C4-2B (cell line): ENCODE measurements at regions not wholly inside any gene's neighbourhood (a gene's known extent, or its start where the extent isn't known, plus 50 kb on each side); places are given as distances from the start of the nearest gene placed in this dataset.
"Not testable (repeated sequence)": the region's sequence is repeated elsewhere in the genome, so short reads cannot be mapped to it uniquely, and the experiment has no call there.

Experiments
- H3K27ac ChIP-seq: fragments of 450-650 bp; 2 replicates; pipeline ENCODE4 v1.5.1; 2017
- ZFX ChIP-seq: fragments of 450-650 bp; IDR thresholded peaks from 2 replicates; pipeline ENCODE4 v1.6.1; 2017
- TF ChIP-seq, protein P1 (sequence below): fragments of 450-650 bp; conservative IDR thresholded peaks from 2 replicates; pipeline ENCODE4 v1.5.1; 2017; ENCODE audit warnings: mild to moderate bottlenecking

DNA sequence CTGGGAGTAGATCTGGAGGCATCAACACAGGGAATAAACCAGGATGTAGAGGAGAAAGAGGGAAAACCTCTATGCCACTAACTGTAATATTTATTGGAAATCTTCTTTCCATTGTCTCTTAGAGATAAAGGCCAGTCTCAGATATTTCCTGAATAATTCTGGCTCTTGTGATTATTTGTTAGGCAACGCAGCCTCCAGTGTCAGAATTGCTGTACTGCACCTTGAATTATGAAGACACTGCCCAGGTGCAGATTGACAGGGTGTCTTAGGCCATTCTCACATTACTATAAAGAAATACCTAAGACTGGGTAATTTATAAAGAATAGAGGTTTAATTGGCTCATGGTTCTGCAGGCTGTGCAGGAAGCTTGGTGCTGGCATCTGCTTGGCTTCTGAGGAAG is 100.7 kb upstream of the ZDHHC15 start:
- no peak overlapping the region for H3K27ac ChIP-seq
- TF ChIP-seq, protein P1, sequence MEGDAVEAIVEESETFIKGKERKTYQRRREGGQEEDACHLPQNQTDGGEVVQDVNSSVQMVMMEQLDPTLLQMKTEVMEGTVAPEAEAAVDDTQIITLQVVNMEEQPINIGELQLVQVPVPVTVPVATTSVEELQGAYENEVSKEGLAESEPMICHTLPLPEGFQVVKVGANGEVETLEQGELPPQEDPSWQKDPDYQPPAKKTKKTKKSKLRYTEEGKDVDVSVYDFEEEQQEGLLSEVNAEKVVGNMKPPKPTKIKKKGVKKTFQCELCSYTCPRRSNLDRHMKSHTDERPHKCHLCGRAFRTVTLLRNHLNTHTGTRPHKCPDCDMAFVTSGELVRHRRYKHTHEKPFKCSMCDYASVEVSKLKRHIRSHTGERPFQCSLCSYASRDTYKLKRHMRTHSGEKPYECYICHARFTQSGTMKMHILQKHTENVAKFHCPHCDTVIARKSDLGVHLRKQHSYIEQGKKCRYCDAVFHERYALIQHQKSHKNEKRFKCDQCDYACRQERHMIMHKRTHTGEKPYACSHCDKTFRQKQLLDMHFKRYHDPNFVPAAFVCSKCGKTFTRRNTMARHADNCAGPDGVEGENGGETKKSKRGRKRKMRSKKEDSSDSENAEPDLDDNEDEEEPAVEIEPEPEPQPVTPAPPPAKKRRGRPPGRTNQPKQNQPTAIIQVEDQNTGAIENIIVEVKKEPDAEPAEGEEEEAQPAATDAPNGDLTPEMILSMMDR: peak; percentile 16
- no peak for TF ChIP-seq ZFX

DNA sequence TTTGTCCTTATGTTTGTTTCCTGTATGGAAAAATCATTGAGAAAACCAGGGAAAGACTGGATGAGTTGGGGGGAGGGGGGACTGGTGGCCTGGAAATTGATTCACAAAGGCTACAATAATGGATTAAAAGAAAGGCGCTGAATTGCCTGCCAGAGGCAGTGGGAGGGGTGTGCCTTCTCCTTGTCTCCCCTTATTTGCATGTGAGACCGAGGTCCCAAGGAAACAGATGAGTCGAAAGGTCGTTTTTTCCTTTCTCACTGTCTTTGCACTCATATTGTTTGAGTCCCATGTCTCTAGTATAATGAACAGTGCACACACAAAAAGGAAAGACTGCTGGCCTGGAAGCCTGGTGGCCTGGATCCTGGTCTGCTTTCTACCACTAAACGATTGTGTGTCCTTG is 86.6 kb upstream of the ZDHHC15 start:
- TF ChIP-seq, protein P1: no peak
- TF ChIP-seq ZFX: no peak
- no peak overlapping the region for H3K27ac ChIP-seq

DNA sequence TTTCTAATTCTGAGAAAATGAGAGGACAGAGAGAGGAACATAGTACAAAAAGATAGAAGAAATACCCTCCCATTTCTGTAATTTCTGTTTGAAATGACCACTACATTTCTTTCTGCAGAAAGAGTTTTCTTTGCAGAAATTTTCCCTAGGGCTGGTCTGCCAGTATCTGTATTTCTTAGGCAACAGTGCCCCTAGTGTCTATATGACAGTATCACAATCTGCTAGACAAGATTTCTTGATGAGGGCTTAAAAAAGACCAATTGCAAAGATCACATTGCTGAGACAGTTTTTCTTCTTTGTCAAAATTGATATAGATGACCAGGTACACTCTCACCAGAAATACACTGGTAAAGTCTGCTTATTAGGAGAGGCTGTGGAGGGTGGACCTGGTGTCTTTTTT is 81.0 kb upstream of the ZDHHC15 start:
- no peak overlapping the region for H3K27ac ChIP-seq
- no peak for TF ChIP-seq ZFX
- TF ChIP-seq, protein P1: peak; percentile 58

DNA sequence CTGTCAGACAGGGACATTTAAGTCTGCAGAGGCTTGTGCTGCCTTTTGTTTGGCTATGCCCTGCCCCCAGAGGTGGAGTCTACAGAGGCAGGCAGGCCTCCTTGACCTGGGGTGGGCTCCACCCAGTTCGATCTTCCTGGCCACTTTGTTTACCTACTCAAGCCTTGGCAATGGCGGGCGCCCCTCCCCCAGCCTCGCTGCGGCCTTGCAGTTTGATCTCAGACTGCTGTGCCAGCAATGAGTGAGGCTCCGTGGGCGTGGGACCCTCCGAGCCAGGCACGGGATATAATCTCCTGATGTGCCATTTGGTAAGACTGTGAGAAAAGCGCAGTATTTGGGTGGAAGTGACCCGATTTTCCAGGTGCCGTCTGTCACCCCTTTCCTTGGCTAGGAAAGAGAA is 79.2 kb upstream of the ZDHHC15 start:
- H3K27ac ChIP-seq: not testable (repeated sequence)

DNA sequence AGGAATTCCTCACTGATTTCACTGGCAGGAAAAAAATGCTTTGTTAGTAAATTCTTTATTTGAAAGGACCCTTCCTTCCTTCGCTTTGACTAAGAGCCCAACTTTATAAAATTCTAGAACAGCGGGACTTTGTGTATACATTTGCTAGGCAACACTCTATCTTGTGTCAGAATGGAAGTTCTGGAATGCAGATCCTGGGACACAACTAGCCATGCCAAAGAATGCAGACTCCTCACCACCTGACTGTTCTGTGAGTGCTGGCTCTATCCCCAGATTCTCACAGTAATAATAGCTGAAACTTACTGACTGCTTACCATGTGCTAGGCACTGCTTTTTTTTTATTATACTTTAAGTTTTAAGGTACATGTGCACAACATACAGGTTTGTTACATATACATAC is 73.3 kb upstream of the ZDHHC15 start:
- TF ChIP-seq, protein P1: no peak
- TF ChIP-seq ZFX: no peak
- no peak overlapping the region for H3K27ac ChIP-seq

DNA sequence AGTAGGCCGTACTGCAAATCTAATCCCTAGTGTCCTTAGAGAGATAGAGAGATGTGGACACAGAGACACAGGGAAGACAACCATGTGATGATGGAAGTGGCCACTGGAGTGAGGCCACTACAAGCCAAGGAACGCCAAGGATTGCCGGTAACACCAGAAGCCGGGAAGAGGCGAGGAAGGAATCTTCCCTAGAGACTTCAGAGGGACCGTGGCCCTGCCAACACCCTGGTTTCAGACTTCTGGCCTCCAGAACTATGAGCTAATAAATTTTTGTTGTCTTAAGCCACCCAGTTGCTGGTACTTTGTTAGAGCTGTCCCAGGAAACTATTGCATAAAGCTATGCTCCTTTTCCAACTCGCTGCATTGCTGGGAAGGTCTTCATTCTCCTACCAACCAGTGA is 70.3 kb upstream of the ZDHHC15 start:
- not testable (repeated sequence) for H3K27ac ChIP-seq

DNA sequence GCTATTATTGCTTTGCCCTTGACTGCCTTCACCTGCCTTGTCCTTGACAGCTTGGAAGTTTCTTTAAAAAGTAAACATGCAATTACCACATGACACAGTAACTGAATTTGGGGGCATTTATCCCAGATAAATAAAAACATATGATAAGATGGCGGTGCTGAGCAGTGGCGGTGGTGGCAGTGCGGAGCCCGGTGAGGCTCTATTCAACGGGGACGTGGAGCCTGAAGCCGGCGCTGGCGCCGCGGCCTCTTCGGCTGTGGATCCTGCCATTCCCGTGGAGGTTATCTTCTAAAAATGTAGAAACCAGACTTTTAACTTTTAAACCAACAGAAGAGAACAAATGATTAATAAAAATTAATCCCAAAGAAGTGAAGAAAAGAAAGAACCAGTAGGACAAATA is 59.7 kb upstream of the ZDHHC15 start:
- no peak for TF ChIP-seq ZFX
- TF ChIP-seq, protein P1: no peak

More for the DNA sequence above, 59.7 kb upstream of the ZDHHC15 start:
- H3K27ac ChIP-seq: no peak overlapping the region
